Suppressor macrophage (primary cell): ENCODE measurements at regions not wholly inside any gene's neighbourhood (a gene's known extent, or its start where the extent isn't known, plus 50 kb on each side); places are given as distances from the start of the nearest gene placed in this dataset.
A peak's percentile ranks its signal among the peaks of the same experiment; 100 is the strongest.
"Not testable (repeated sequence)": the region's sequence is repeated elsewhere in the genome, so short reads cannot be mapped to it uniquely, and the experiment has no call there.

Source experiments
- DNase-seq, 4 experiments: peaks; one replicate each; pipeline ENCODE4 v3.0.0-alpha.2; 2020 to 2022

GRCh38 chrX:27136325-27136724 lies 326.8 kb downstream of the PPP4R3C start:
- DNase-seq: no peak

- DNase-seq: no peak
Observed at GRCh38 chrX:27132862-27133261, 330.3 kb downstream of the PPP4R3C start.

GRCh38 chrX:27087176-27087575 lies 376.0 kb downstream of the PPP4R3C start:
- DNase-seq: not testable (repeated sequence)

- DNase-seq: no peak
Observed at GRCh38 chrX:27086237-27086636, 376.9 kb downstream of the PPP4R3C start.

- DNase-seq: no peak
Observed at GRCh38 chrX:27085346-27085745, 377.8 kb downstream of the PPP4R3C start.

- no peak for DNase-seq
Observed at GRCh38 chrX:27078371-27078770, 384.8 kb downstream of the PPP4R3C start.

- no peak for DNase-seq
Observed at GRCh38 chrX:27057883-27058282, 405.3 kb downstream of the PPP4R3C start.

- no peak for DNase-seq
Observed at GRCh38 chrX:27039332-27039731, 423.8 kb downstream of the PPP4R3C start.

GRCh38 chrX:27008486-27008885 lies 454.7 kb downstream of the PPP4R3C start:
- DNase-seq: no peak

GRCh38 chrX:26999634-27000033 lies 463.5 kb downstream of the PPP4R3C start:
- DNase-seq: no peak

GRCh38 chrX:26958261-26958660 lies 504.9 kb downstream of the PPP4R3C start:
- DNase-seq: no peak

GRCh38 chrX:26954029-26954428 lies 509.1 kb downstream of the PPP4R3C start:
- DNase-seq: no peak

GRCh38 chrX:26952213-26952612 lies 510.9 kb downstream of the PPP4R3C start:
- DNase-seq: no peak

- no peak for DNase-seq
Observed at GRCh38 chrX:26927419-26927818, 535.7 kb downstream of the PPP4R3C start.

- no peak for DNase-seq
Observed at GRCh38 chrX:26925088-26925487, 538.1 kb downstream of the PPP4R3C start.

GRCh38 chrX:26922278-26922677 lies 540.9 kb downstream of the PPP4R3C start:
- no peak for DNase-seq

GRCh38 chrX:26918631-26919030 lies 544.5 kb downstream of the PPP4R3C start:
- peak in 2 of 4 experiments; percentile 0 to 8 for DNase-seq

- no peak for DNase-seq
Observed at GRCh38 chrX:26916991-26917390, 546.1 kb downstream of the PPP4R3C start.

- DNase-seq: no peak
Observed at GRCh38 chrX:26915064-26915463, 548.1 kb downstream of the PPP4R3C start.

GRCh38 chrX:26914232-26914631 lies 548.9 kb downstream of the PPP4R3C start:
- DNase-seq: no peak

- DNase-seq: not testable (repeated sequence)
Observed at GRCh38 chrX:26911785-26912184, 551.4 kb downstream of the PPP4R3C start.

GRCh38 chrX:26909728-26910127 lies 553.4 kb downstream of the PPP4R3C start:
- DNase-seq: peak in 1 of 4 experiments; percentile 0

GRCh38 chrX:26908218-26908617 lies 554.9 kb downstream of the PPP4R3C start:
- DNase-seq: no peak

GRCh38 chrX:26889574-26889973 lies 573.6 kb downstream of the PPP4R3C start:
- DNase-seq: peak in 1 of 4 experiments; percentile 0

GRCh38 chrX:26873736-26874135 lies 589.4 kb downstream of the PPP4R3C start:
- no peak for DNase-seq

- DNase-seq: no peak
Observed at GRCh38 chrX:26871967-26872366, 591.2 kb downstream of the PPP4R3C start.
